Suprapubic skin (tissue), 4 donors: ENCODE measurements at regions not wholly inside any gene's neighbourhood (a gene's known extent, or its start where the extent isn't known, plus 50 kb on each side); places are given as distances from the start of the nearest gene placed in this dataset.

Source experiments
- DNase-seq, 2 donors: peaks; one replicate each; pipeline ENCODE4 v3.0.0-alpha.2; 2019; ENCODE audit warnings: low spot score in 2 of 2
- H3K27ac ChIP-seq: fragments of 200-600 bp; sonication (generic); one replicate; pipeline ENCODE4 v1.5.1; 2019
- H3K27me3 ChIP-seq: fragments of 200-600 bp; sonication (generic); one replicate; pipeline ENCODE4 v1.5.1; 2019
- H3K36me3 ChIP-seq: fragments of 200-600 bp; sonication (generic); one replicate; pipeline ENCODE4 v1.5.1; 2019
- H3K4me1 ChIP-seq: fragments of 200-600 bp; sonication (generic); one replicate; pipeline ENCODE4 v1.5.1; 2019
- H3K4me3 ChIP-seq: fragments of 200-600 bp; sonication (generic); one replicate; pipeline ENCODE4 v1.5.1; 2019; ENCODE audit warnings: mild to moderate bottlenecking
- H3K9me3 ChIP-seq: fragments of 200-600 bp; sonication (generic); one replicate; pipeline ENCODE4 v1.5.1; 2019
- CTCF ChIP-seq, 2 donors: fragments of 200-600 bp in 1 of 2; fragments of 450-650 bp in 1 of 2; sonication (generic) in 1 of 2; IDR thresholded peaks; one replicate each; pipeline ENCODE4 v1.5.1; 2016 to 2019; ENCODE audit warnings: antibody characterized with exemption in 2 of 2, mild to moderate bottlenecking in 1 of 2, moderate library complexity in 1 of 2
- EP300 ChIP-seq: sonication (generic); formaldehyde crosslinking; IDR thresholded peaks from one replicate; pipeline ENCODE4 v1.6.1; 2017; ENCODE audit warnings: antibody characterized with exemption
- POLR2A ChIP-seq, 2 donors: fragments of 450-650 bp; IDR thresholded peaks; one replicate each; pipeline ENCODE4 v1.6.1; 2017; ENCODE audit warnings: antibody characterized with exemption in 2 of 2, mild to moderate bottlenecking in 2 of 2, moderate library complexity in 2 of 2
- POLR2AphosphoS5 ChIP-seq, 3 donors: sonication (generic); formaldehyde crosslinking; IDR thresholded peaks; one replicate each; pipeline ENCODE4 v1.6.1; 2017; ENCODE audit warnings: antibody characterized with exemption in 3 of 3
- WGBS: methylation state at CpG from one replicate; pipeline ENCODE4 v1.1.5; 2018; 5-methylcytosine and 5-hydroxymethylcytosine counted together

GRCh38 chr11:69369210-69369825 is 75.4 kb downstream of the MYEOV start:
- H3K4me3 ChIP-seq, result no peak overlapping the region
- no peaks in the 10 kb centered on the region for H3K9me3 ChIP-seq
- no peak overlapping the region for H3K27ac ChIP-seq
- no peak for DNase-seq
- no peak for TF ChIP-seq CTCF (IDR thresholded peaks at IDR 0.05)
- no peak for TF ChIP-seq EP300
- TF ChIP-seq POLR2AphosphoS5 (IDR thresholded peaks at IDR 0.05), result no peak
- TF ChIP-seq POLR2A (IDR thresholded peaks at IDR 0.05), result no peak
- no peaks in the 10 kb centered on the region for H3K27me3 ChIP-seq
- no peaks in the 10 kb centered on the region for H3K36me3 ChIP-seq
- H3K4me1 ChIP-seq, result peaks cover 5% of the 10 kb centered on the region
- WGBS, result 94% methylated on average over 5 of the region's 5 CpGs

- peak in 1 of 2 donors; percentile 54 for DNase-seq
- H3K9me3 ChIP-seq, result no peaks in the 10 kb centered on the region
- H3K36me3 ChIP-seq, result no peaks in the 10 kb centered on the region
- H3K4me3 ChIP-seq, result no peak overlapping the region
- no peak overlapping the region for H3K27ac ChIP-seq
- no peak for TF ChIP-seq CTCF (IDR thresholded peaks at IDR 0.05)
- no peak for TF ChIP-seq POLR2AphosphoS5 (IDR thresholded peaks at IDR 0.05)
- TF ChIP-seq EP300, result no peak
- 100% methylated on average over 2 of the region's 2 CpGs for WGBS
- H3K27me3 ChIP-seq, result no peaks in the 10 kb centered on the region
- peaks cover 11% of the 10 kb centered on the region for H3K4me1 ChIP-seq
Observed at GRCh38 chr11:69369945-69370344, 76.0 kb downstream of the MYEOV start.

GRCh38 chr11:69370984-69371709 is 77.2 kb downstream of the MYEOV start:
- H3K4me3 ChIP-seq, result no peak overlapping the region
- H3K4me1 ChIP-seq, result peaks cover 23% of the 10 kb centered on the region
- H3K27me3 ChIP-seq, result no peaks in the 10 kb centered on the region
- WGBS, result 93% methylated on average over 13 of the region's 13 CpGs
- no peaks in the 10 kb centered on the region for H3K36me3 ChIP-seq
- no peaks in the 10 kb centered on the region for H3K9me3 ChIP-seq
- peak in 1 of 2 donors; percentile 53 for DNase-seq
- no peak overlapping the region for H3K27ac ChIP-seq
- TF ChIP-seq EP300 (no peak), POLR2A (IDR thresholded peaks at IDR 0.05) (no peak), POLR2AphosphoS5 (IDR thresholded peaks at IDR 0.05) (no peak), CTCF (IDR thresholded peaks at IDR 0.05) (no peak)

- TF ChIP-seq POLR2AphosphoS5 (IDR thresholded peaks at IDR 0.05), result no peak
- TF ChIP-seq CTCF (IDR thresholded peaks at IDR 0.05), result no peak
- no peak for TF ChIP-seq EP300
- no peak for TF ChIP-seq POLR2A (IDR thresholded peaks at IDR 0.05)
- Histone ChIP-seq H3K4me1 (peaks cover 31% of the 10 kb centered on the region), H3K9me3 (no peaks in the 10 kb centered on the region), H3K36me3 (no peaks in the 10 kb centered on the region), H3K27me3 (no peaks in the 10 kb centered on the region), H3K27ac (no peak overlapping the region), H3K4me3 (no peak overlapping the region)
- DNase-seq, result peak; percentile 30 to 55
- 86% methylated on average over 16 of the region's 17 CpGs for WGBS
Observed at GRCh38 chr11:69371731-69372588, 78.0 kb downstream of the MYEOV start.
